Type B pancreatic cell (in vitro differentiated cells): ENCODE measurements at regions not wholly inside any gene's neighbourhood (a gene's known extent, or its start where the extent isn't known, plus 50 kb on each side); places are given as distances from the start of the nearest gene placed in this dataset.

Experiments used
- DNase-seq: peaks from one replicate; pipeline ENCODE4 v3.0.0; 2021; ENCODE audit warnings: mixed read lengths; ENCODE audit not compliant: unreplicated experiment; ENCODE audit errors: extremely low spot score
- H3K27ac Mint-ChIP-seq: 2 replicates; pipeline ENCODE4 v1.8.0; 2021; ENCODE audit warnings: mild to moderate bottlenecking, mixed read lengths
- H3K27me3 Mint-ChIP-seq: 2 replicates; pipeline ENCODE4 v1.8.0; 2021; ENCODE audit warnings: mixed read lengths
- H3K36me3 Mint-ChIP-seq: 2 replicates; pipeline ENCODE4 v1.8.0; 2021; ENCODE audit warnings: mixed read lengths
- H3K4me1 Mint-ChIP-seq: one replicate; pipeline ENCODE4 v1.8.0; 2021; ENCODE audit warnings: mixed read lengths; ENCODE audit not compliant: unreplicated experiment
- H3K4me3 Mint-ChIP-seq: 2 replicates; pipeline ENCODE4 v1.8.0; 2021; ENCODE audit warnings: mild to moderate bottlenecking, mixed read lengths
- H3K9me3 Mint-ChIP-seq: 2 replicates; pipeline ENCODE4 v1.8.0; 2021; ENCODE audit warnings: mixed read lengths
- CTCF ChIP-seq: fragments of 200-600 bp; sonication (generic); conservative IDR thresholded peaks from 2 replicates; pipeline ENCODE4 v1.5.0; 2021; ENCODE audit warnings: antibody characterized with exemption, mild to moderate bottlenecking

GRCh38 chr5:88524941-88525340 is 256.3 kb upstream of the TMEM161B start:
- Mint-ChIP-seq H3K9me3 (no peaks in the 10 kb centered on the region), H3K27ac (no peak overlapping the region), H3K4me3 (no peak overlapping the region), H3K27me3 (no peaks in the 10 kb centered on the region), H3K36me3 (no peaks in the 10 kb centered on the region), H3K4me1 (no peaks in the 10 kb centered on the region)
- no peak for TF ChIP-seq CTCF
- DNase-seq: no peak

DNA sequence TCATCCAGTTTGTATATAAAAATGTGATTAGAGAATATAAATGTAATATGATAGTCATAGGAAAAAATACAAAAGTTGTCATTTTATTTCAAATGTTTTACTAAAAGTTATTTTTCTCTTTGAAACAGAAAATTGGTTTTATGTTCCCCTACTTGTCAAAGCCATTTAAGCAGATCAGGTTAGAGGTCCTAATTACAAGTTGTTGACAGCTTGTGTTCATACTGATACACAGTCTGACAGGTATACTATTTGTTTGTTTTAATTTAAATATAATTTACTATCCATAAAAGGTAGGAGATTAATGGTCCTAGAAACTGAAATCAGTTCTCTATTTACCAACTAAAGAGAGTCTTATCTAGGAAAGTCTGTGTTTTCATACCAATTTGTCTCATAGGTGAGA is 250.4 kb upstream of the TMEM161B start:
- Mint-ChIP-seq H3K4me1 (no peaks in the 10 kb centered on the region), H3K9me3 (no peaks in the 10 kb centered on the region), H3K4me3 (no peak overlapping the region), H3K27ac (no peak overlapping the region), H3K27me3 (no peaks in the 10 kb centered on the region), H3K36me3 (no peaks in the 10 kb centered on the region)
- no peak for TF ChIP-seq CTCF
- DNase-seq: no peak

DNA sequence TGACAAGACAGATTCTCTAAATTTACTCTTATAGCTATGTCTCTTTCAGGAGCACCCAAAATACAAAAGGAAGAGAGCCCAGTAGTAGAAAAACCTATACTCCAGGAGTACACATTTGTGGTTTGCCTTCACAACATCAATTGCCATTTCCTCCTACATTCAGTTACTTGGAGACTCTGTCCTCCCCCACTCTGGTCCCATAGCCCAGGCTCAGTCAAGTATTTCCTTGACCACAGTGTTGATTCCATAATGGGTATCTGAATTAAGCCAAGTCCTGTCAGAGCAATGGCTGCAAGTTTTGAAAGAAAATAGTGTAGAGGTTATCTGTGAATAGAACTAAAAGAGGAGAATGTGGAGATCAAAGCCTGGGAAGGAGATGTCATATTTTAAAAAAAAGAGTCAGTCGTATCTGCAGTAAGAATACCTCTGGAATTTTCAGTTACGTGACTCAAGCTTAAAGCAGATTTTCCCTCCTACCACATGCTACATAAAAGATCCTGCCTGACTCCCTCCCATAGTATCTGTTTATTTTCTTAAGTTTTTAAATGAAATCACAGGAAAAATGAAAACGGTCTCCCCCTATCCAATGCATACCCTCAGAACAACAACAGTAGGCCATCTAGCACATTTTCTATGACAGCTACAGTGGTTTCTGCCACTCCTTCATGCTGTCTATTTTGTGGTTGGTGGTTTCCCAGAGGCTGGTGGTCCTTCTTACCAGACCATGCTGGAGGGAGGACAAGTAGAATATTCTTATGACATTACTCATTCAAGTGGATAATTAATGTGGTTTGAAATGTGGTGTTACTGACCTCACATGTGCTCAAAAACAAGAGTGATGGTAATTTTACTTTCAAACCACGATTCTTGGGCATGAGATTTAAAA is 249.7 kb upstream of the TMEM161B start:
- no peak for DNase-seq
- Mint-ChIP-seq H3K36me3 (no peaks in the 10 kb centered on the region), H3K4me3 (no peak overlapping the region), H3K4me1 (no peaks in the 10 kb centered on the region), H3K9me3 (no peaks in the 10 kb centered on the region), H3K27ac (no peak overlapping the region), H3K27me3 (no peaks in the 10 kb centered on the region)
- no peak for TF ChIP-seq CTCF

DNA sequence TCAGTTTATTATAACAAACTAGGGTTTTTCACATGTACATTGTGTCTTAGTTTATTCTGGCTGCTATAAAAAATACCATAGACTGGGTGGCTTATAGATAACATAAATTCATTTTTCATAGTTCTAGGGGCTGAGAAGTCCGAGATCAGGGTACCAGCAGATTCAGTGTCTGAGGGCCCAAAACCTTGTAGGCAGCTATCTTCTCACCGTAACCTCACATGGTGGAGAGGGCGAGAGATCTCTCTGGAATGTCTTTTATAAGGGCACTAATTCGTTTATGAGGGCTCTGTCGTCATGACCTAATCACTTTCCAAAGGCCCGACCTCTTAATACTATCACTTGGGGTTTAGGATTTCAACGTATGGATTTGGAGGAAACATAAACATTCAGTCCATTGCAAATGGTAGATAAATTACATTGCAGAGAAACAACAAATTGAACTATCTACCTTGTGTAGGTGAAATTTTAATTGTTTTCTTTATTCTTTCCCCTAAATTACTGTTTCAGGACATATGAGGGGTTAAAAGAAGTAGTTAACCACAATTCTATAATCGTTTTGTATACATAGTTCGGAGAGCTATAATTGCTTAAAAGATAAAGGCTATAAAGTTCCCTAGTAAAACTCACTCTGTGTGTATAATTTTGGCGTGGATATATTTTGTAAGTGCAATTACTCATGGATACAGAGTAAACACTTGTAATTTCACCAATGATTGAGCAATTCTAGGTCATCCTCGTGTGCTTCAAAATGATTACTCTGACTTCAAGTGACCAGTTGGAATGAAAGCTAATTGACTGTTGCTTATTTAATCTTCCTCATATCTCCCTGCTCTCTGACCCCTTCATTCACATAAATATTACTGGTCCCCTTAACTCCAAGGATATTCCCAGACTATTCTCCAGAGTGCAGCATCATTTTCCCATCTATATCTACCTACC is 247.5 kb upstream of the TMEM161B start:
- no peaks in the 10 kb centered on the region for H3K4me1 Mint-ChIP-seq
- no peak for TF ChIP-seq CTCF
- no peaks in the 10 kb centered on the region for H3K36me3 Mint-ChIP-seq
- no peak overlapping the region for H3K27ac Mint-ChIP-seq
- H3K9me3 Mint-ChIP-seq: no peaks in the 10 kb centered on the region
- no peak overlapping the region for H3K4me3 Mint-ChIP-seq
- H3K27me3 Mint-ChIP-seq: no peaks in the 10 kb centered on the region
- DNase-seq: no peak

- no peaks in the 10 kb centered on the region for H3K9me3 Mint-ChIP-seq
- no peak overlapping the region for H3K27ac Mint-ChIP-seq
- H3K4me3 Mint-ChIP-seq: no peak overlapping the region
- DNase-seq: no peak
- no peaks in the 10 kb centered on the region for H3K27me3 Mint-ChIP-seq
- TF ChIP-seq CTCF: no peak
- H3K36me3 Mint-ChIP-seq: no peaks in the 10 kb centered on the region
- H3K4me1 Mint-ChIP-seq: no peaks in the 10 kb centered on the region
Measured at GRCh38 chr5:88515068-88515467, 246.4 kb upstream of the TMEM161B start.
